ENCODE measurements at regions not wholly inside any gene's neighbourhood (a gene's known extent, or its start where the extent isn't known, plus 50 kb on each side); places are given as distances from the start of the nearest gene placed in this dataset.

DNA sequence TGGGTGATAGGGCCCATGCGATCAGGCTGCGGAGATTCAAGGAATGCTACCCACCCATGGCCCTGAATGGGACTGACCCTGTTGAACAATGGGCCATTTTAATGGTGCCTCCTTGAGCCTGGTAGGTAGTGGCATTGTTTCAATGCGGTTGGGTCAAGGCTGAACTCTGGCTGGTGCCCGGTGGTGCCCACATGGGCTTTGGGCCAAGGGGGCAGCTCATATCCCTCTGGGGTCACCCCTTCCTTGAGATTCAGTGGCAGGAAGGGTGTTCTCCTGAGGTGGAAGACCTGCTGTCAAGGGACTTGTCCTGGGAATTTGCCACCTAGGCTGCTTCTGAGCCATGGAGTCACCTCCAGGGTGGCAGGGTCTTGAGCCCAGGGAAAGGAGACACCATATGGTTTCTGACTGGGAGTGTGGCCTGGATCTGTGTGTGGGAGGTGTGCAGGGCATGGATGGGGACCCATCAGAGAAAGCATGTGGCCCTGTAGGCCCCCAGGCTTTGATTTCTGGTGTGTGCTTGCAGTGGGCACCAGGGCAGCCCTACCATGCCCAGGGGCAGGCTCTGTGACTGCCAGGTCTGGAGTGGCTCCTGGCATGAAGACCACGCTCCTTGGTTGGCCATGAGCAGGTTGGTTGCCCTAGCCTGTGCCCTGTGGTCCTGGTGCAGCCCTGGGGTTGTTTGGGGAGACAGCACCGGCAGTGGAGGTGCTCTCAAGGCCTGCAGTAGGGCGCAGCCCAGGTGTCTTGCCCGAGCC is 199.9 kb downstream of the UBE3A start:
- DNase-seq (ENCODE audit: low read depth), result no peak
- TF ChIP-seq, protein P1, sequence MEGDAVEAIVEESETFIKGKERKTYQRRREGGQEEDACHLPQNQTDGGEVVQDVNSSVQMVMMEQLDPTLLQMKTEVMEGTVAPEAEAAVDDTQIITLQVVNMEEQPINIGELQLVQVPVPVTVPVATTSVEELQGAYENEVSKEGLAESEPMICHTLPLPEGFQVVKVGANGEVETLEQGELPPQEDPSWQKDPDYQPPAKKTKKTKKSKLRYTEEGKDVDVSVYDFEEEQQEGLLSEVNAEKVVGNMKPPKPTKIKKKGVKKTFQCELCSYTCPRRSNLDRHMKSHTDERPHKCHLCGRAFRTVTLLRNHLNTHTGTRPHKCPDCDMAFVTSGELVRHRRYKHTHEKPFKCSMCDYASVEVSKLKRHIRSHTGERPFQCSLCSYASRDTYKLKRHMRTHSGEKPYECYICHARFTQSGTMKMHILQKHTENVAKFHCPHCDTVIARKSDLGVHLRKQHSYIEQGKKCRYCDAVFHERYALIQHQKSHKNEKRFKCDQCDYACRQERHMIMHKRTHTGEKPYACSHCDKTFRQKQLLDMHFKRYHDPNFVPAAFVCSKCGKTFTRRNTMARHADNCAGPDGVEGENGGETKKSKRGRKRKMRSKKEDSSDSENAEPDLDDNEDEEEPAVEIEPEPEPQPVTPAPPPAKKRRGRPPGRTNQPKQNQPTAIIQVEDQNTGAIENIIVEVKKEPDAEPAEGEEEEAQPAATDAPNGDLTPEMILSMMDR (IDR thresholded peaks at IDR 0.05; ENCODE audit: low read length, missing control alignments), result no peak
- no peak overlapping the region for H3K4me3 ChIP-seq (replicated peaks; ENCODE audit: low read depth, low read length)

DNA sequence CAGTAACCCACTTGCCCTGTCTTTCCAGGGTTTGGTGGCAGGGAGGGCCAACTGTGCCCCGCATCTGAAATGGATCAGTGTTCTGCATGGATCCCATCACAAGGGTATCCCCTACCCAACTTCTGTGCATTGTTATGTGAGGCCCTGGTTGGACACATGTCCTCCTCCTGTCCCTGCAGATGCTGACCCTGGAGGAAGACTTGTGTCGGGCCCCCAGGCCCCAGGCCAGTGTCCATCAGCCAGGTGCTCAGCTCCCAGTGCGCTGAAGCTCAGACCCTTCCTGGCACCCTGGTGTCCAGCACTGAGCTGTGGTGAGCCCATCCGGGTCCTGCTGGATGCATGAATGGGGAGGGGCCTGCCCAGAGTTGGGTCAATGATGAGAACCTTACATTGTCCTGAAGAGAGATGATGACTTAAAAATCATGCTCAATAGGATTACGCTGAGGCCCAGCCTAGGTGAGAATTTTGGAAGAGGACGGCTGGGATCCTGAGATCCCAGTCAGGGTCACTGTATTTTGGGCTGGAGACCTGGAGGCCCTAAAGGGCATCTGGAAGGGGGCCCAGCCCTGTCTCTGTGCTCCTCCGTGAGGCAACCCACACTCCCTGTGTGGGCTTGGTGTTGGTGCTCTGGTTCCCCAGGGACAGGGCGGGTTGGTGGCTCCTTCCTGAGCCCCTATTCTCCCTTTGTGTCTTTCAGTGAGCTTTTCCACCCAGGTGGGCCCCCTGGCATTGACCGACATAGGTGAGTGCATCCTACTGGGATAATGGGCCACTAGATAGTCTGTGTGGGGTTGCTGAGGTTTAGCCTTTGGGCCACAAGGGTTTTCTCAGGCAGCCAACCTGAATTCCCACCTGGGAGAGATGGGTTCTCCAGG is 199.1 kb downstream of the UBE3A start:
- no peak for DNase-seq (ENCODE audit: low read depth)

DNA sequence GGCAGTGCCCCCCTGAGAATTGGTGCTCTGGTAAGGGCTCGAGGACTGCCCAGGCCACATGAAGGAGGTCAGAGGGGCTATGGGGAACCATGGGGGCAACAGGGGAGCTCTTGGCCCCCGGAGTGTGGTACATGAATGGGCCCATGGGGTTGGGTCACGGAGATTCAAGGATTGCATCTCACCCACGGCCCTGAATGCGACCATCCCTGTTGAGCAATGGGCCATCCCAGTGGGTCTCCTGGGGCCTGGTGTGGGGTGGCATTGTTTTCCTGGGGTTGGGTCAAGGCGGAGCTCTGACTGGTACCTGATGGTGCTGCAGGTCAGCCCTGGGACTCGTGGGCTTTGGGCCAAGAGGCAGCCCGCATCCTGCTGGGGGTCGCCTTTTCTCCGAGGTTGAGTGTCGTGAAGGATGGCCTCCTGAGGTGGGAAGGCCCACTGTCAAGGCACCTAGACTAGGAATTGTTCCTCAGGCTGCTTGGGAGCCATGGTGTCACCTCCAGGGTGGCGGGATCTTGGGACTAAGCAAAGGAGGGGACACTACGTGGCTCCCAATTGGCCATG is 198.3 kb downstream of the UBE3A start:
- no peak for DNase-seq (ENCODE audit: low read depth)
- no peak overlapping the region for H3K4me3 ChIP-seq (replicated peaks; ENCODE audit: low read depth, low read length)
- TF ChIP-seq, protein P1 (IDR thresholded peaks at IDR 0.05; ENCODE audit: low read length, missing control alignments), result no peak

More for the DNA sequence above, 199.1 kb downstream of the UBE3A start:
- TF ChIP-seq, protein P1 (IDR thresholded peaks at IDR 0.05; ENCODE audit: low read length, missing control alignments), result no peak
- no peak overlapping the region for H3K4me3 ChIP-seq (replicated peaks; ENCODE audit: low read depth, low read length)

DNA sequence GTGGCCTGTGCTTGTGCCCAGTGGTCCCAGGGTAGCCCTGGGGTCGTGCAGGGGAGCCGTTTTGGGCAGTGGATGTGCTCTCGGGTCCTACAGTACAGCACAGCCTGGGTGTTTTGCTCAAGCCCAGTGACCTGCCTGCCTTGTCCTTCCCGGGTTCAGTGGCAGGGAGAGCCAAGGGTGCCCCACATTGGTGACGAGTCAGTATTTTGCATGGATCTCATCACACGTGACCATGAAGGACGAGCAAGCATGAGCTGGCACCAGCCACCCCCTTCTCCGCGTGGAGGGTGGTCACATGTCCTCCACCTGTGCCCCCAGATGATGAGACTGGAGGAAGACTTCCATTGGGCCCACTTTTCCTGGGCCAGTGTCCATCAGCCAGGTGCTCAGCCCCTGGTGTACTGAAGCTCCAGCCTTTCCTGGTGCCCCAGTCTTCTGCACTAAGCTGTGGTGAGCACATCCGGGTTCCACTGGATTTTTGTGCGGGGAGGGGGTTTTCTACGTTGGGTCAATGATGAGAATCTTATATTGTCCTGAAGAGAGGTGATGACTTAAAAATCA is 197.5 kb downstream of the UBE3A start:
- TF ChIP-seq, protein P1 (IDR thresholded peaks at IDR 0.05; ENCODE audit: low read length, missing control alignments), result no peak
- no peak overlapping the region for H3K4me3 ChIP-seq (replicated peaks; ENCODE audit: low read depth, low read length)
- no peak for DNase-seq (ENCODE audit: low read depth)

DNA sequence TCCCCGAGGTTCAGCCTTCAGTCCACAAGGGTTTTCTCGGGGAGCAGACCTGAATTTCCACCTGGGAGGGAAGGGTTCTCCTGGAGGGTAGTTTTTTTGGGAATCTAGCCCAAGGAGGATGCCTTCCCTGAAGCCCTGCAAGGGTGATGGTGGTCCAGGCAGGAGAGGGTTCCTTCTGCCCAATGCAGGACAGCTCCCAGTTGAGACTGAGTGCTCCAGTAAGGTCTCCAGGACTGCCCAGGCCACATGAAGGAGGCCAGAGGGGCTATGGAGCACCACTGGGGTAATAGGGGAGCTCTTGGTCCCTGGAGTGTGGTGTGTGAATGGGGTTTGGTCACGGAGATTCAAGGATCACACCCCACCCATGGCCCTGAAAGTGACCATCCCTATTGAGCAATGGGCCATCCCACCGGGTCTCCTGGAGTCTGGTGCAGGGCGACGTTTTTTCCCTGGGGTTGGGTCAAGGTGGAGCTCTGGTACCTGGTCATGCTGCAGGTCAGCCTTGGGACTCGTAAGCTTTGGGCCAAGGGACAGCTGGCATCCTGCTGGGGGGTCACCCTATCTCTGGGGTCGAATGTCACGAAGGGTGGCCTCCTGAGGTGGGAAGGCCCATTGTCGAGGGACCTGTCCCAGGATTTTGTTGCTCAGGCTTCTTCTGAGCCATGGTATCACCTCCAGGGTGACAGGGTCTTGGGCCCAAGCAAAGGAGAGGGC is 196.5 kb downstream of the UBE3A start:
- no peak for DNase-seq (ENCODE audit: low read depth)
- TF ChIP-seq, protein P1 (IDR thresholded peaks at IDR 0.05; ENCODE audit: low read length, missing control alignments), result no peak

More for the DNA sequence above, 196.5 kb downstream of the UBE3A start:
- no peak overlapping the region for H3K4me3 ChIP-seq (replicated peaks; ENCODE audit: low read depth, low read length)
